Loucy (cell line): ENCODE measurements at regions not wholly inside any gene's neighbourhood (a gene's known extent, or its start where the extent isn't known, plus 50 kb on each side); places are given as distances from the start of the nearest gene placed in this dataset.

ENCODE experiments used
- EZH2phosphoT487 ChIP-seq: fragments of 200-600 bp; IDR thresholded peaks from 2 replicates; pipeline ENCODE4 v1.6.1; 2018; ENCODE audit warnings: antibody characterized with exemption, mild to moderate bottlenecking, moderate library complexity, borderline replicate concordance
- TF ChIP-seq, protein P1 (sequence below): fragments of 200-600 bp; sonication (generic); conservative IDR thresholded peaks from 2 replicates; pipeline ENCODE4 v1.5.1; 2014; ENCODE audit warnings: mild to moderate bottlenecking, antibody characterized with exemption, low read length

DNA sequence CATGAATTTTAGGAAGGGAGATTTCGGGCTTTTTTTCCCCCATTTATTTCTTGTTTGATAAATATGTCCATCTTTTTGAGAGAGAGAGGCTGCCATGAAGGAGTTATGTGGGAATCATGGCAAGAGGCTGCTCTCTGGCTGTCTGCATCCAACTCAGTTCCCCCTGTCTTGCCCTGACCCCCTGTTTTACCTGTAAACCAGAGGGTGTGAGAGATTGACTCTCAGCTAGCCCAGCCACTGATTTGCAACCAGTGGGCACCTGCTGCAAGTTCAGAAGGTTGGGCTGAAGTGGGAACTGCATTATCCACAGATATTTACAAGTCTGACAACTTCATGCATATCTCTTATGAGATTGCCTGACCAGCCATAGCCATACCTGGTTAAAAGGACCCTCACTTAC is 625.4 kb upstream of the FANCL start:
- TF ChIP-seq, protein P1, sequence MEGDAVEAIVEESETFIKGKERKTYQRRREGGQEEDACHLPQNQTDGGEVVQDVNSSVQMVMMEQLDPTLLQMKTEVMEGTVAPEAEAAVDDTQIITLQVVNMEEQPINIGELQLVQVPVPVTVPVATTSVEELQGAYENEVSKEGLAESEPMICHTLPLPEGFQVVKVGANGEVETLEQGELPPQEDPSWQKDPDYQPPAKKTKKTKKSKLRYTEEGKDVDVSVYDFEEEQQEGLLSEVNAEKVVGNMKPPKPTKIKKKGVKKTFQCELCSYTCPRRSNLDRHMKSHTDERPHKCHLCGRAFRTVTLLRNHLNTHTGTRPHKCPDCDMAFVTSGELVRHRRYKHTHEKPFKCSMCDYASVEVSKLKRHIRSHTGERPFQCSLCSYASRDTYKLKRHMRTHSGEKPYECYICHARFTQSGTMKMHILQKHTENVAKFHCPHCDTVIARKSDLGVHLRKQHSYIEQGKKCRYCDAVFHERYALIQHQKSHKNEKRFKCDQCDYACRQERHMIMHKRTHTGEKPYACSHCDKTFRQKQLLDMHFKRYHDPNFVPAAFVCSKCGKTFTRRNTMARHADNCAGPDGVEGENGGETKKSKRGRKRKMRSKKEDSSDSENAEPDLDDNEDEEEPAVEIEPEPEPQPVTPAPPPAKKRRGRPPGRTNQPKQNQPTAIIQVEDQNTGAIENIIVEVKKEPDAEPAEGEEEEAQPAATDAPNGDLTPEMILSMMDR, result no peak
- no peak for TF ChIP-seq EZH2phosphoT487
